Mesodermal cell (in vitro differentiated cells): ENCODE measurements at regions not wholly inside any gene's neighbourhood (a gene's known extent, or its start where the extent isn't known, plus 50 kb on each side); places are given as distances from the start of the nearest gene placed in this dataset.

Experiments
- H3K27ac ChIP-seq: 2 replicates; pipeline ENCODE4 v1.7.0; 2013; ENCODE audit warnings: mild to moderate bottlenecking, low read depth, low read length, moderate library complexity; ENCODE audit not compliant: severe bottlenecking
- H3K36me3 ChIP-seq: 2 replicates; pipeline ENCODE4 v1.7.1; 2013; ENCODE audit warnings: mild to moderate bottlenecking, low read length, moderate library complexity; ENCODE audit not compliant: control insufficient read depth, insufficient read depth
- H3K4me1 ChIP-seq: one replicate; pipeline ENCODE4 v1.7.1; 2013; ENCODE audit warnings: mild to moderate bottlenecking, low read length; ENCODE audit not compliant: insufficient read depth, control insufficient read depth, poor library complexity, severe bottlenecking
- H3K4me3 ChIP-seq: 2 replicates; pipeline ENCODE4 v1.7.0; 2013; ENCODE audit warnings: low read length, control low read depth, mild to moderate bottlenecking; ENCODE audit not compliant: insufficient read depth, poor library complexity, severe bottlenecking; ENCODE audit errors: extremely low read depth
- H3K9me3 ChIP-seq: 2 replicates; pipeline ENCODE4 v1.7.1; 2013; ENCODE audit warnings: mild to moderate bottlenecking, low read length, moderate library complexity; ENCODE audit not compliant: control insufficient read depth
- WGBS, 2 experiments: methylation state at CpG; one replicate each; pipeline ENCODE4 v1.1.5; 2013; ENCODE audit warnings: missing lambda C conversion rate in 2 of 2; ENCODE audit not compliant: insufficient coverage in 2 of 2; 5-methylcytosine and 5-hydroxymethylcytosine counted together

- H3K4me1 ChIP-seq = no peaks in the 10 kb centered on the region
- no peaks in the 10 kb centered on the region for H3K36me3 ChIP-seq
- no peak overlapping the region for H3K4me3 ChIP-seq
- no peak overlapping the region for H3K27ac ChIP-seq
- WGBS, 2 experiments = 79 to 93% methylated on average over 6 to 10 of the region's 15 CpGs
- H3K9me3 ChIP-seq = peaks cover 14% of the 10 kb centered on the region
Observed at GRCh38 chr22:47918276-47918921, 1155.9 kb downstream of the TBC1D22A start.

- Histone ChIP-seq H3K4me3 (no peak overlapping the region), H3K36me3 (no peaks in the 10 kb centered on the region), H3K27ac (no peak overlapping the region), H3K4me1 (no peaks in the 10 kb centered on the region), H3K9me3 (peaks cover 12% of the 10 kb centered on the region)
- WGBS, 2 experiments = 87 to 92% methylated on average over 10 to 11 of the region's 15 CpGs
Observed at GRCh38 chr22:47914481-47915097, 1152.1 kb downstream of the TBC1D22A start.

GRCh38 chr22:47902646-47903180, 1140.3 kb downstream of the TBC1D22A start:
- Histone ChIP-seq H3K36me3 (no peaks in the 10 kb centered on the region), H3K9me3 (peaks cover 3% of the 10 kb centered on the region), H3K4me3 (no peak overlapping the region), H3K4me1 (no peaks in the 10 kb centered on the region), H3K27ac (no peak overlapping the region)
- 77 to 87% methylated on average over 7 to 8 of the region's 9 CpGs for WGBS, 2 experiments

- H3K9me3 ChIP-seq = peaks cover 3% of the 10 kb centered on the region
- no peaks in the 10 kb centered on the region for H3K36me3 ChIP-seq
- no peaks in the 10 kb centered on the region for H3K4me1 ChIP-seq
- 85 to 90% methylated on average over 4 to 6 of the region's 6 CpGs for WGBS, 2 experiments
- H3K27ac ChIP-seq = no peak overlapping the region
- no peak overlapping the region for H3K4me3 ChIP-seq
Observed at GRCh38 chr22:47901911-47902310, 1139.5 kb downstream of the TBC1D22A start.

GRCh38 chr22:47899894-47900293, 1137.4 kb downstream of the TBC1D22A start:
- WGBS, 2 experiments = 83 to 85% methylated on average over 8 of the region's 8 CpGs
- Histone ChIP-seq H3K4me3 (no peak overlapping the region), H3K27ac (no peak overlapping the region), H3K9me3 (peaks cover 3% of the 10 kb centered on the region), H3K36me3 (no peaks in the 10 kb centered on the region), H3K4me1 (no peaks in the 10 kb centered on the region)

GRCh38 chr22:47898946-47899345, 1136.5 kb downstream of the TBC1D22A start:
- H3K36me3 ChIP-seq = no peaks in the 10 kb centered on the region
- no peak overlapping the region for H3K27ac ChIP-seq
- peaks cover 3% of the 10 kb centered on the region for H3K9me3 ChIP-seq
- 84% methylated on average over 3 of the region's 3 CpGs; no CpG with 5 or more reads in 1 of the 2 experiments for WGBS, 2 experiments
- no peaks in the 10 kb centered on the region for H3K4me1 ChIP-seq
- no peak overlapping the region for H3K4me3 ChIP-seq

- 60 to 83% methylated on average over 1 to 5 of the region's 6 CpGs for WGBS, 2 experiments
- no peaks in the 10 kb centered on the region for H3K36me3 ChIP-seq
- no peak overlapping the region for H3K27ac ChIP-seq
- no peaks in the 10 kb centered on the region for H3K4me1 ChIP-seq
- no peak overlapping the region for H3K4me3 ChIP-seq
- peaks cover 5% of the 10 kb centered on the region for H3K9me3 ChIP-seq
Observed at GRCh38 chr22:47891609-47892008, 1129.2 kb downstream of the TBC1D22A start.

- Histone ChIP-seq H3K36me3 (no peaks in the 10 kb centered on the region), H3K4me3 (no peak overlapping the region), H3K9me3 (peaks cover 14% of the 10 kb centered on the region), H3K27ac (no peak overlapping the region), H3K4me1 (no peaks in the 10 kb centered on the region)
- 95 to 96% methylated on average over 8 of the region's 9 CpGs for WGBS, 2 experiments
Observed at GRCh38 chr22:47888817-47889216, 1126.4 kb downstream of the TBC1D22A start.

GRCh38 chr22:47884775-47885174, 1122.3 kb downstream of the TBC1D22A start:
- H3K4me1 ChIP-seq = no peaks in the 10 kb centered on the region
- no peak overlapping the region for H3K27ac ChIP-seq
- H3K4me3 ChIP-seq = no peak overlapping the region
- no peaks in the 10 kb centered on the region for H3K36me3 ChIP-seq
- H3K9me3 ChIP-seq = peaks cover 15% of the 10 kb centered on the region
- 88 to 93% methylated on average over 14 of the region's 14 CpGs for WGBS, 2 experiments

- Histone ChIP-seq H3K4me3 (no peak overlapping the region), H3K9me3 (peaks cover 15% of the 10 kb centered on the region), H3K27ac (no peak overlapping the region), H3K4me1 (no peaks in the 10 kb centered on the region), H3K36me3 (no peaks in the 10 kb centered on the region)
- WGBS, 2 experiments = 89 to 95% methylated on average over 15 of the region's 15 CpGs
Observed at GRCh38 chr22:47884200-47884599, 1121.8 kb downstream of the TBC1D22A start.

- WGBS, 2 experiments = 89 to 96% methylated on average over 11 to 12 of the region's 12 CpGs
- peaks cover 17% of the 10 kb centered on the region for H3K9me3 ChIP-seq
- H3K36me3 ChIP-seq = no peaks in the 10 kb centered on the region
- no peak overlapping the region for H3K27ac ChIP-seq
- H3K4me3 ChIP-seq = no peak overlapping the region
- no peaks in the 10 kb centered on the region for H3K4me1 ChIP-seq
Observed at GRCh38 chr22:47883757-47884156, 1121.3 kb downstream of the TBC1D22A start.
